ENCODE measurements at regions not wholly inside any gene's neighbourhood (a gene's known extent, or its start where the extent isn't known, plus 50 kb on each side); places are given as distances from the start of the nearest gene placed in this dataset.

DNA sequence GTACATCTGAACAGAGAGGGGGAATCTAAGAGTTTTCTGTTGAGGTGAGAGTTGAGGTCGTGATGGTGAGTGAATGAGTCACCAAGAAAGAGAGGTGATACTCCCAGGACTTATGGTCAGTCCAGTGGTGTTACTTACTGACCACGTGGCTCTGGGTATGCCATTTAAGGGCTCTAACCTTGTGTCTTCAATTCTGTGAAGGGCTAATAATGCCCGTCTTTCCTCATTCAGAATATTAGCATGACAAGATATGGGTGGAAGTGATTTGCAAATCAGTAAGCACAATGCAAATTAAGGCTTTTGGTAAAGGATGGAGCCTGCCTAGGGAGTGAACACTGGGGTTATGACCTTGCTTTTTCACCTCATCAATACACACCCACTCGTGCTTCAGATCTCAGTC, 75.2 kb downstream of the COQ2 start (continued):
- TF ChIP-seq, protein P1, sequence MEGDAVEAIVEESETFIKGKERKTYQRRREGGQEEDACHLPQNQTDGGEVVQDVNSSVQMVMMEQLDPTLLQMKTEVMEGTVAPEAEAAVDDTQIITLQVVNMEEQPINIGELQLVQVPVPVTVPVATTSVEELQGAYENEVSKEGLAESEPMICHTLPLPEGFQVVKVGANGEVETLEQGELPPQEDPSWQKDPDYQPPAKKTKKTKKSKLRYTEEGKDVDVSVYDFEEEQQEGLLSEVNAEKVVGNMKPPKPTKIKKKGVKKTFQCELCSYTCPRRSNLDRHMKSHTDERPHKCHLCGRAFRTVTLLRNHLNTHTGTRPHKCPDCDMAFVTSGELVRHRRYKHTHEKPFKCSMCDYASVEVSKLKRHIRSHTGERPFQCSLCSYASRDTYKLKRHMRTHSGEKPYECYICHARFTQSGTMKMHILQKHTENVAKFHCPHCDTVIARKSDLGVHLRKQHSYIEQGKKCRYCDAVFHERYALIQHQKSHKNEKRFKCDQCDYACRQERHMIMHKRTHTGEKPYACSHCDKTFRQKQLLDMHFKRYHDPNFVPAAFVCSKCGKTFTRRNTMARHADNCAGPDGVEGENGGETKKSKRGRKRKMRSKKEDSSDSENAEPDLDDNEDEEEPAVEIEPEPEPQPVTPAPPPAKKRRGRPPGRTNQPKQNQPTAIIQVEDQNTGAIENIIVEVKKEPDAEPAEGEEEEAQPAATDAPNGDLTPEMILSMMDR (IDR thresholded peaks at IDR 0.05 in 2 of 3, conservative IDR thresholded peaks at IDR 0.05 in 1 of 3; ENCODE audit: borderline replicate concordance in 1 of 3, insufficient read depth in 1 of 3, low read depth in 2 of 3, low read length in 2 of 3) = no peak
- TF ChIP-seq SIN3A (IDR thresholded peaks at IDR 0.05; ENCODE audit: low read depth) = no peak
- TF ChIP-seq, protein P2, sequence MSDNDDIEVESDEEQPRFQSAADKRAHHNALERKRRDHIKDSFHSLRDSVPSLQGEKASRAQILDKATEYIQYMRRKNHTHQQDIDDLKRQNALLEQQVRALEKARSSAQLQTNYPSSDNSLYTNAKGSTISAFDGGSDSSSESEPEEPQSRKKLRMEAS (IDR thresholded peaks at IDR 0.05) = no peak

DNA sequence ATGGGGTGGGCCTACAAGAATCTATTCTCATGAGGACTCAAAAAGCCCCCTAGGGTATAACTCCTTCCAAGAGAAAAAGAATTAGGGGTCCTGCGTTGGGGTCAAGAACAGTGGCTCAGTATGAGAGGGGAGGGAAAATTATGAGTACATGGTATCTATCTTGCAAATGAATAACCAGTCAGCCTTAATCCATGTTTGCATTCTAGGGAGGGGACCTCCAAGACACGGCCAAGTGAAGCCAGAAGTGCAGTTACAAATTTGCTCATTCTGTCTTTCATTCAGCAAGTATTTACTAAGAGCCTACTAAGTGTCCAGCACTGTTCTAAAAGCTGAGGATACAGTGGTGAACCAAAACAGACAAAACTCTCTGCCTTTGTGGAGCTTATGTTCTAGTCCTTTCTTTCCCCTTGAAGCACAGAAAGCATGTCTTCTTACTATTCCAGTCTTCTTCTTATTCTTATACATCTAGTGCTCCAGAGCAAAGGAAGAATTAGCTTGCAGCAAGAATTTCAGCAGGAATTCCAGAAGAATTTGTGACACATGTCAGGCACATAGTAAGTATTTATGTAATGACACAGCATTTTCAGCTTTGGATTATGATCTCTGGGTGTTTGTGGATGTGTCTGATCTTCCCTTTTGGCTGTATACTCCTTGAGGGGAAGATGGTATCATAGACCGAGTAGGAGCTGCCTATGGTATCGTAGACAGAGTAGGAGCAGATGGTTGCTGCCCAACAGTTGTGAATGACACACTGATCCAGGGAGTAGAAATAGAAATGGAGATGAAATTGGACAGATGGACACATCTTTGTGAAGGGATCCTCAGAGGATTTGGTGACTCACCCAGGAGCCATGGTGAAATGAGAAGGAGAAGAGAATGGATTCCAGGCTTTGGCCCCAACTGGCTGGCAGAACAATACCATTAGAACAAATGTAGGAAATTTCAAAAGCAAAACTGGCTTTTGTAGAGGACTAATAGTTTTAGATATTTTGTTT, 75.9 kb downstream of the COQ2 start:
- POLR2A ChIA-PET = no interaction called here
- H3K27ac ChIP-seq (ENCODE audit: low read depth, low read length) = peak overlapping the region; percentile 86
- H2AFZ ChIP-seq (ENCODE audit: low read depth, low read length, poor library complexity, severe bottlenecking) = no peak overlapping the region
- peaks cover 0 to 4% of the 10 kb centered on the region in 2 experiments; a peak in 1 of 4 replicates for H3K36me3 ChIP-seq (ENCODE audit: control insufficient read depth in 1 of 2, insufficient read depth in 2 of 2, low read length in 2 of 2)
- H3K9me3 ChIP-seq (ENCODE audit: control insufficient read depth in 1 of 2, insufficient read depth in 1 of 2, low read depth in 1 of 2, low read length in 2 of 2) = no peaks in the 10 kb centered on the region; a peak in 1 of 4 replicates
- intact Hi-C loops (cut with micrococcal nuclease) = no loop called here
- no peaks in the 10 kb centered on the region for H3K79me2 ChIP-seq (ENCODE audit: insufficient read depth, low read length)
- RAD21 ChIA-PET (ENCODE audit: low non-redundant PET in 1 of 2, low total read pairs in 2 of 2, uncharacterized antibody in 2 of 2, unreplicated experiment in 2 of 2) = interaction anchor here in 1 of 2 experiments (1.3 kb wide), 1 partner anchor 32 kb away, joined by 3 read pairs; no protein-coding TSS in a partner anchor
- H3K4me2 ChIP-seq (ENCODE audit: low read length) = peak overlapping the region; percentile 62
- H3K4me3 ChIP-seq (replicated peaks in 1 of 2; ENCODE audit: low read depth in 1 of 2, low read length in 2 of 2) = no peak overlapping the region
- BruUV-seq (replicated peaks) = no TSS peak
- ATAC-seq (no peak), DNase-seq (ENCODE audit: low read depth, low spot score) (no peak)
- no peaks in the 10 kb centered on the region for H3K9me2 ChIP-seq (ENCODE audit: insufficient read depth)
- H3K9ac ChIP-seq (ENCODE audit: low read length) = peak overlapping the region; percentile 23; the same call in 1 of the 2 replicates
- TF ChIP-seq EZH2phosphoT487 (IDR thresholded peaks at IDR 0.05; ENCODE audit: borderline replicate concordance) = no peak
- no peak for TF ChIP-seq ZFX (IDR thresholded peaks at IDR 0.05)
- TF ChIP-seq YY1 (IDR thresholded peaks at IDR 0.05; ENCODE audit: extremely low read depth, insufficient replicate concordance, low read depth, low read length) = no peak
- CTCF ChIA-PET = no interaction called here
- H4K20me1 ChIP-seq (ENCODE audit: insufficient read depth) = no peaks in the 10 kb centered on the region
- H3K4me1 ChIP-seq (ENCODE audit: control insufficient read depth in 1 of 2, insufficient read depth in 2 of 2, low read length in 2 of 2) = peaks cover 38 to 63% of the 10 kb centered on the region in 2 experiments
- no peaks in the 10 kb centered on the region for H3K27me3 ChIP-seq (ENCODE audit: insufficient read depth, low read length)
